Ovary (tissue), 3 donors: ENCODE measurements at regions not wholly inside any gene's neighbourhood (a gene's known extent, or its start where the extent isn't known, plus 50 kb on each side); places are given as distances from the start of the nearest gene placed in this dataset.

ENCODE experiments used
- EP300 ChIP-seq: sonication (generic); formaldehyde crosslinking; IDR thresholded peaks from one replicate; pipeline ENCODE4 v1.6.1; 2017; ENCODE audit warnings: antibody characterized with exemption
- POLR2A ChIP-seq: fragments of 450-650 bp; IDR thresholded peaks from one replicate; pipeline ENCODE4 v1.6.1; 2017; ENCODE audit warnings: antibody characterized with exemption, mild to moderate bottlenecking, moderate library complexity
- TF ChIP-seq, protein P1 (sequence below), 3 donors: fragments of 450-650 bp in 2 of 3; fragments of 200-600 bp in 1 of 3; IDR thresholded peaks; one replicate each; pipeline versions ENCODE4 v1.5.1 to v1.8.0; 2016 to 2022; ENCODE audit warnings: antibody characterized with exemption in 3 of 3, mild to moderate bottlenecking in 1 of 3
- donor health status: DM: no; HTN: no; CAD: no.

DNA sequence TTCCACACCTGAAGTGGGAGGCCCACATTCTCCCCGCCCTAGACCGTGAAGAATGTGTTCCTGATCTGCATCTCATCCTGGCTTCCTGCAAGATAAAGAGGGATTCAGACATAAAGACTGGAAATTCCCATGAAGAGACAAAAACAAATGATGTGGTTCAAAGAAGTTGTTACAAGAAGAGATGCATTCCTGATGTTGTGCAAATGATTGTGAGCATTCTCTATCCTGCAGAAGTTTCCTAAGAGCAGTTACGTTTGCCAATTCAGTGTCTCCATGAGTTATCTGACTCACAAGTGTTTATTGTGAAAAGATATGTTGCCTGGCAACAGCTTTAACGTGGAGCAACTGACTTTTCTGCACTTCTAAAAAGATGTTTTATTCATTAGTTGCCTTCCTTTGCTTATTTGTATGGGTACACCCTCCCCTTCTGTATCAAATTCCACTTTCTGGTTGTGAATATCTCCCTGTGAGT is 107.8 kb downstream of the ZIC4 start:
- TF ChIP-seq, protein P1, sequence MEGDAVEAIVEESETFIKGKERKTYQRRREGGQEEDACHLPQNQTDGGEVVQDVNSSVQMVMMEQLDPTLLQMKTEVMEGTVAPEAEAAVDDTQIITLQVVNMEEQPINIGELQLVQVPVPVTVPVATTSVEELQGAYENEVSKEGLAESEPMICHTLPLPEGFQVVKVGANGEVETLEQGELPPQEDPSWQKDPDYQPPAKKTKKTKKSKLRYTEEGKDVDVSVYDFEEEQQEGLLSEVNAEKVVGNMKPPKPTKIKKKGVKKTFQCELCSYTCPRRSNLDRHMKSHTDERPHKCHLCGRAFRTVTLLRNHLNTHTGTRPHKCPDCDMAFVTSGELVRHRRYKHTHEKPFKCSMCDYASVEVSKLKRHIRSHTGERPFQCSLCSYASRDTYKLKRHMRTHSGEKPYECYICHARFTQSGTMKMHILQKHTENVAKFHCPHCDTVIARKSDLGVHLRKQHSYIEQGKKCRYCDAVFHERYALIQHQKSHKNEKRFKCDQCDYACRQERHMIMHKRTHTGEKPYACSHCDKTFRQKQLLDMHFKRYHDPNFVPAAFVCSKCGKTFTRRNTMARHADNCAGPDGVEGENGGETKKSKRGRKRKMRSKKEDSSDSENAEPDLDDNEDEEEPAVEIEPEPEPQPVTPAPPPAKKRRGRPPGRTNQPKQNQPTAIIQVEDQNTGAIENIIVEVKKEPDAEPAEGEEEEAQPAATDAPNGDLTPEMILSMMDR (IDR thresholded peaks at IDR 0.05), result no peak
- TF ChIP-seq POLR2A (no peak), EP300 (no peak)
